ENCODE measurements at regions not wholly inside any gene's neighbourhood (a gene's known extent, or its start where the extent isn't known, plus 50 kb on each side); places are given as distances from the start of the nearest gene placed in this dataset.
"Not testable (repeated sequence)": the region's sequence is repeated elsewhere in the genome, so short reads cannot be mapped to it uniquely, and the experiment has no call there.

DNA sequence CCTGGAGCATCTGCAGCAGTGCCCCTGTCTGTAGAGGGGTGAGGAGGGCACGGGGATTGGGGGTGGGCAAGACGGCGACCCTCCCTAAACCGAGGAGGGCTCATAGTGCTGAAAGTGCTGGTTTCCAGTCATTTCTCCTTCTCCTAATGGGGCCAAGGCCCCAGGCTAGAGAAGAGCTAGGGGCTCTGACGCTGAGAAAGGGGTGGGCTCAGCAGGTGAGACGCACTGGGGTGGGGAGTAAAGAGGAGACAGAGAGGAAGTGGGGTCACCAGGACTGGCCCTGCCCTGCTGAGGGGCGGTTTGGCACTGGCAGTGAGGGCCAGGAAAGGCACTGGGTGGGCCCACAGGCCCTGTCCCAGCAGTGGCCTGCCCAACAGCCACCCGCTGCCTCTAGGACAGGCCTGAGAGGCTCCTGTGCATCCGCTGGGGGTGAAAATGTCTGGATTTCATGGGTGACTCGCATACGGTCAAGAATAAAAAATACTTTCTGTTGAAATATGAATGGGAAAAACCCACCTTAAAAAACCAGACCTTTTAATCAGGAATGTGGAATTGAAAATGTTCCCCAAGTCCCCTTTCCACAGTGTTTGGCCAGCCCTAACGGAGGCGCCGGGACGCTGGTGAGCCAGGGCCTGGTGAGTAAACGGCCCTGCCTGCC lies 122.4 kb upstream of the SMURF2 start:
- no peak for DNase-seq

GRCh38 chr17:64783556-64784352 lies 121.6 kb upstream of the SMURF2 start:
- no peak for DNase-seq

DNA sequence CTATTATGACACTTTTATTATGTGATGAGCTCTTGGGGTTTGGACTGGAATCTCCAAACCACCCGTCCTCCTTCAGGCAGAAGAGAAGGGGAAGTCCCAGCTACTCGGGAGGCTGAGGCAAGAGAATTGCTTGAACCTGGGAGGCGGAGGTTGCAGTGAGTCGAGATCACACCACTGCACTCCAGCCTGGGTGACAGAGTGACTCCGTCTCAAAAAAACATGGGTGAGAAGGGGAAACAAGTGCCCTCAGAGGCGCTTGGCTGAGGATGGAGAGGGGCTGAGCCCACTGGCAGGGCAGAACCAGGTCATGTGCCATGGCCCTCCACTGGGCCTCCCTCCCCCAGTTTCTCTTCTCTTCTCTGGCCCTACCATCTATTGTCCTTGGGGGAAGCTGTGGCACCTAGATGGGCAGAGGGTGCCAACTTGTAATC lies 120.9 kb upstream of the SMURF2 start:
- DNase-seq, result no peak

- no peak for DNase-seq
These were observed 119.9 kb upstream of the SMURF2 start for GRCh38 chr17:64781810-64782555.

- DNase-seq, result peak in 1 of 2 donors; percentile 63
These were observed 119.1 kb upstream of the SMURF2 start for GRCh38 chr17:64781014-64781756.

- no peak for DNase-seq
These were observed 118.2 kb upstream of the SMURF2 start for GRCh38 chr17:64780096-64781013.

DNA sequence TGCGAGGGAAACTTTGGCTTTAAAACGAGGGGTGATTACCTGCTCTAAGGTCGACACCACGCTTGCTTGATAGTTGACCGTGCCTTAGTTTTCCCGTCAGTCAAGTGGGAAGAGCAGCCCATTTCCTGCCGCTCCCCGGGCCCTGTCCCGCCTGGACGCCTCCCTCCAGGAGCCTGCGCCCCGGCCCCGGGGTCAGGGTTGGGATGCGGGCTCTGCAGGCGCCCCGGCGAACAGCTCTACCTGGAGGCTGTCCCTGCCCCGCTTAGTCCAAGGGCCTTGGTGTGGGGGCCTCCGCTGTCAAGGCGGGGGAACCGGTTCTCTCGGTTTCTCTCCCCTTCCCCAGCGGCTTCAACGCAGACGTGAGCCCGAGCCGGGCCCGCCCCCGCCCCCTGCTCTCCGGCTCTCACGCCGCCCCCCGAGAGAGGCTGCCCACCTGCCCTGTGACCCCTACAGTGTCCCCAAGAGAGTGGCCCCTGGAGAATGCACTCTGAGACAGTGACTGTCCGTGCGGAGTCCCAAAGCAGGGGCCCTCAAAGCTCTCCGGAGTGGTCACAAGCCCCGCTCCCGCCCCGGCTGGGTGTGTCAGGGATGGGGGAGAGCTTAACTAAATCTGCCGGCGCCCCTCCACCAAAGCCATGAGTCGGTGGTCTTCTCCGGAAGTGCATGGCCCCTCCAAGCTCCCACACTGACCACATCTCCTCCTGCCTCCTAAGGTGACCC lies 117.4 kb upstream of the SMURF2 start:
- DNase-seq, result no peak

DNA sequence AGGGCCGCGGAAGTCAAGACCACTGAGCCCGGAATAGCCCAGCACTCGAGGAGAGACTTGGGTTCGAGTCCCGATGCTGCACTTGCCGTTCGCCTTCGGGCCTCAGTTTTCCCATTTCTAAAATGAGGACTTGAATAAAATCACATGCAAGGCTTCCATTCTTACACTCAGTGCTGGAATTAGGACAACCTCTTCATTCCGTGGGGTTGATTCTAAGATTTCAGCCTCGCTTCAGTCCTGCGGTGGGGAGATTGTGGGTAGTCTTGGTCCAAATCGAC lies 116.9 kb upstream of the SMURF2 start:
- DNase-seq, result not testable (repeated sequence)

- no peak for DNase-seq
These were observed 116.4 kb upstream of the SMURF2 start for GRCh38 chr17:64778240-64779097.

GRCh38 chr17:64777415-64778239 lies 115.5 kb upstream of the SMURF2 start:
- no peak for DNase-seq

DNA sequence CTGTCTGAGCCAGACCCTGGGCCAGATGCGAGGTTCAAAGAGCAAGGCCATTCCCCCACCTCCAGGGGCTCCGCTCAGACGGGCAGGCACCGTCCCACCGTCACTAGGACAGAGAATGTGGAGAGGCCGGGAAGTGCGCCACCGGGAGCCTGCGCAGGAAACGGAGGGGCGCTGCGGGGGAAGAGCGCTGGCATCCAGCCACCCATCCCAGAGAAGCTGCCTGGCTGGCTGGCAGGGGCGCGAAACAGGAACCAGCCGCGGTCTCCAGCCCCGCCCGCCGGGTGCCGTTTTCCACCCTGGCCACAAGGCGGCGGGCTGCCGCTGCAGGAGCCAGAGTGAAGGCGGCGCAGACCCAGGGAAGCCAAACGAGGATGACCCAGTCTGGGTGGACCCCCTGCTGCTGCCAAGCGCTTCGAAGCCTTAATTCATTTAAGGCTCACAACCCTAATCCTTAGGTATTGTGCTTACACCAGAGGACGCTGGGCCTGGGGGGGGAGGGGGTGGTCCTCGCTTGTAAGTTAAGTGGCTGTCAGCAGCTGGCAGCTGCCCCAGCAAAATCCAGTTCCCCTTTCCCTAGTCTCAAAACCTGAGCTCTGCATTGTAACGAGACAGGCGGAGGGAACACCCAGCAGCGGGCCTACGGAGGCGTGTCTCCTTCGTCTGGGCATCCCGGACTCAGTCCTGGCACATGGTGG lies 114.8 kb upstream of the SMURF2 start:
- peak; percentile 71 to 89 for DNase-seq

DNA sequence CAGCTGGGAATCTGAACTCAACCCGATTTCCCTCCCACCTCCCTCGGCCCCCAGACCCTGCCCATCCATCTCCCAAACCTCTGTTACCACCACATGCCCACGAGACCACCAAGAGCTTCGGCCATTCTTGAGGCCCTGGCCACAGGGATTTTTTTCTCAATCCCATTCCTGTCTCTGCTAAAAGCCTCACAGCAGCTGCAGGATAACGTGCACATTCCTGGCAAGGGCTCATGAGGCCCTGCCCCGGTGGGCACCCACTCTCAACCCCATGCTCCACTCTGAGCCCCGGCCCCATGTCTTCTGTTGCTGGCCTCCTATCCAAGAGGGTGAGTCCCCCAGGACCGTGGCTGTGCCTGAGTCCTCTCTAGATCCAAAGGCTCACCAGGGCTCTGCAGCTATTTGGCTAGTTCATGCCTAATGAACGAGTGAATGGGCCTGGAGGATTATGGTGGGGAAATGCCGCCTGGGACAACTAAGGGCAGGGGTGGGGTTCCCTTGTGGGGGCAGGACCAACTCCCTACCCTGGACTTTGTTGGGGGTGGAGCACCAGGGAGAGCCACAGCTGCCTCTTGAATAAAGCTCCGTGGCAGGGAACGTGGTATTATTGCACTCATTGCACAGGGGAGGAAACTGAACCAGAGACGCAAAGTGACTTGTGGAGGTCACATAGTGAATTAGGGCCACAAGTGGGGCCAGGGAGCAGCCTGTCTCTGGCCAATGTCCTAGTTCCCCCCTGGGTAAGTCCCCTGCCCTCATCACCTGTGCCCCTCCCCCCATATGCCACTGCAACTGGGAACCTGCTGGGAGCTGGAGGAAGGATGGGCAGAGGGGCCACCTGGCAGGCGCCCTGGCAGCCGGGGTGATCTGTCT lies 113.8 kb upstream of the SMURF2 start:
- no peak for DNase-seq

DNA sequence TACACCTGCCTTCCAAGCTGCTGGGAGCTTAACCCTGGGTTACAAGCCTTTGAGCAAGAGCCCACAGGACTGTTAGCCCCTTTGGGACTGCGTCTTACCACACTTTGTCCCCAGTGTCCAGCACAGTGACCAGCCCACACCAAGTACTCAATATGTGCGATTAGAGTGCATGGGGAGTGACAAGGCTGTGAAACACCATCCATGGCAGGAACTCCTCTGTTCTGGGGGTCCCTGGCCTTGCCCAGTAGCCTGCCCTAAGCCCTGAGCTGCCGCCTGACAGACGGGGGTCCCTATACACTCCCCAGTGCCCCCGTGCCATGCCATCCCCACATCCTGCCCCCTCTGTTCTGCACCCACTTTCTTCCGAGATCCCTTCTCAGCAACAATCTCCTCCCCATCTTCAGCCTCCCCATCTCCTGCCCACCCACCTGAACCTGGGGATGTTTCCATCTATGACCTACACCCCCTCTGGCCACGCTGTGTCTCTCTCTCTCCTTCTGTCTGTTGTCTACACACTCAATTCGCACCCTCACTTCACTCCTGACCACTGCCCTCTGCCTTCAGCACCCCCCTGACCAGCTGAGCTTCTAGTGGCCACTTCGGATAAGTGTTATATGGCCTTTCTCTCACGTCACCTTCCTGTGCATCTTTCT lies 112.9 kb upstream of the SMURF2 start:
- DNase-seq, result no peak

DNA sequence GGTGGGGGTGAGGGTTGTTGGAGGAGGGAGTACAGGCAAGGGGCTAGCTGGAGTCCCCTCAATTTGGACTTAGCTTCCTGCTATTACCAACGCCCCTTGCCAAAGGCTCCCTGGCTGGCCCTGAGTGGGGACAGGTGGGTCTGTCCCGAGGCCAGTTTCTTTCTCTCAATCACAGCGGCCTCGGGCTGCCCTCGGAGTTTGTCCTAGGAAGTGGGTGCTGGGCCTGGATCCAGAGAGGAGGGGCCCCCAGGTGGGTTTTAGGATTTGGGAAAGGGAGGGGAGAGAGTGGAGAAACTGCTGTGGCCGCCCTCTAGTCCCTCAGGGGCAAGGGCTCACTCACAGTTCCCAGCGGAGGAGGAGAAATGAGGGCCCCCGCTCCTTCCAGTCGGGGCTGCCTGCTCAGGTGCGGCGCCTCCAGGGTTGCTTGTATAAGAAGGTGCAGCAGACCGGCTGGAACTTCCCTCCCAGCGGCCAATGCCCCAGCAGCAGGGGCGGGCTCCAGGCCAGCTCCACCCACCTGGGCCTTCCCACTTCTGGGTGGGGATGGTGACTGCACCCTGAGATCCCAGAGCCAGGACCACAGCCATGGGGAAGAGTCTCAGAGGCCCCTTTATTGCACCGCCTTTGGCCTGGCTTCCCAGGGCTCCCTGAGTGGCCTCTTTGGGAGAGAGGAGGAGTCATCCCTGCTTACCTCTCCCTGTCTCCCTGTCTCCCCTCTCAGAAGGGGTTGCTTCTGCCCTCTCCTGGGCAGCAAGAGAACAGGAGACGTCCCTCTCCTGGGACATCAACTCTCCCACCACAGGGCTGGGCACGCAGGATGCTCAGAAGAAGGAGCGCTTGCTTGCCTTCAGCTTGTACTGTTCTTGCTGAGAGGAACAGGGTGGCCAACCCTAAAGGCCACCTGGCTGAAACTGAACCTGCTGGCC lies 112.0 kb upstream of the SMURF2 start:
- no peak for DNase-seq

DNA sequence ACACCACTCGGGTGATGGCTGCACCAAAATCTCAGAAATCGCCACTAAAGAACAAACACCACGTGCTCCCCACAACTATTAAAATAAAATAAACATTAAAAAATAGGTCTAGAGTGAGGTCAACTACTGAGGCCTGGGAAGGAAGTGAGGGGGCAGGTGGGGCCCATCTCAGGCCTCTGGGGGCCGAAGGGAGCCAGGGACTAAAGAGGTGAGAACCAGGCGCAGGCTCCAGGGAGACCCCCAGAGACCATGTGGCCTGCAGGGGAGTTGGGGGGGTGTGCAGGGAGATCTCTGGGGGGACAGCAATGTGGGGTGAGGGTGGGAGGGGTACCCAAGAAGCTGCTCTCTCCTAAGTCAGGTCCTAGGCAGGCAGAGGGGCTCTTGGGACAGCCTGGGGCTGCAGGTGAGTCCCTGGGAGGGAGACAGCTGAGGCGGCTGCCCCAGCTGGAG lies 111.3 kb upstream of the SMURF2 start:
- DNase-seq, result no peak

DNA sequence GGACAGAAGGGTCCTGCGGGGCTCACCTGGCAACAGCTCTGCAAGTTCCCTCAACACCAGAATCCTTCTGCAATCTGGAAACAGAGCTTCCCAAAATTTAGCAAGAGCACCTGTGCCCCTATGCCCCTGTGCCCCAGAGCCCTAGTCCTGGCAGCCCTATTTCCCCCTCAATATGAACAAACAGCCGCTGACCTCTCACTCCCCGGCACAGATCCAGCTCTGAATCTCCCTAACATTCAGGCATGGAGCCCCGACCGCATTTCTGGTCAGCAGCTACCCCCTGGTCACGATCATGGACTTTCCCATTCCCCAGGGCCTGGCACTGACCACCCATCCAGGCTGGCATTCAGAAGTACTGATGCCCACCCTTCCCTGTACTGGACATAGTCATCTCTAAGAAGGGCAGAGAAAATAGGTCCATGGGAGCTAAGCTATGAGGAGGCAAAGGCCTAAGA lies 110.8 kb upstream of the SMURF2 start:
- no peak for DNase-seq

Measured in bone marrow (tissue), 2 donors.